AG20443 (cell line): ENCODE measurements at regions not wholly inside any gene's neighbourhood (a gene's known extent, or its start where the extent isn't known, plus 50 kb on each side); places are given as distances from the start of the nearest gene placed in this dataset.

Experiments
- DNase-seq: peaks from one replicate; pipeline ENCODE4 v3.0.0; 2012; ENCODE audit warnings: low spot score, mixed read lengths

- DNase-seq = no peak
These were observed 300.5 kb downstream of the GRIN2B start for GRCh38 chr12:13680916-13681315.

DNA sequence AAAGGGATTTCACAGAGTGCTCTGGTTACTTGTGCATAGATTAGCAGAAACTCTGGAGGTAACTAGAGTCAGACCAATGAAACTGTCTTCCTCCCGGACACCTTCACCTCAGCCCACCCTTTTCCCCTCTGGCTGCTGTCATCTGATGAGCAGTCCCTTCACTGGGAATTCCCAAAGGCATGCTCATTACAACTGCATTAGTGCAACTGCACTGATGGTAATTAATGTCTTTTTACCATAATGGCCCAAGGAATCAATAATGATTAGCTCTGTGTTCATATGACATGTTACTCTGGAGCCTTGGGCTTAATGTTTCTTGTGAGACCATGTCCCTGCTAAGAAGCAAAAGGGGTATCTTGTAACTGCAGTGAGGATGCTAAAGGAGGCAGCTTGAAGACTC lies 304.5 kb downstream of the GRIN2B start:
- no peak for DNase-seq

- no peak for DNase-seq
These were observed 311.0 kb downstream of the GRIN2B start for GRCh38 chr12:13670285-13670866.

GRCh38 chr12:13668880-13669279 lies 312.5 kb downstream of the GRIN2B start:
- no peak for DNase-seq

DNA sequence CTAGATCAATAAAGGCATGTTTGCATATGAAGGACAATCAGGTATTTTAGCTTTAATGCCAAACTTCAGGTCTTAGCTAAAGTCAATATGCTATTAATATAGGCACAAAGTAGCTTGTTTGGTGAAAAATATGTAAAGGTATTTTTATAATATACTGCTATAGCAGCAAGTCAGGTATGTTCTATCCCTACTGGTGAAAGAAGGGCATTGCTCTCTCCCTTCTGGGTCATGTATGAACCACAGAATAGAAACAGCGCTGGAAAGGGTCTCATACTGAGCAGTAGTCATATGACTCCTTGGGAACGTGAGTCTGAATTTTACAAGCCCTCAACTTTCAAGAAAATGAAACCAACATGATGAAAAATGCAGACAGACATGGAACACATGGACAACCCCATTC lies 314.6 kb downstream of the GRIN2B start:
- no peak for DNase-seq

DNA sequence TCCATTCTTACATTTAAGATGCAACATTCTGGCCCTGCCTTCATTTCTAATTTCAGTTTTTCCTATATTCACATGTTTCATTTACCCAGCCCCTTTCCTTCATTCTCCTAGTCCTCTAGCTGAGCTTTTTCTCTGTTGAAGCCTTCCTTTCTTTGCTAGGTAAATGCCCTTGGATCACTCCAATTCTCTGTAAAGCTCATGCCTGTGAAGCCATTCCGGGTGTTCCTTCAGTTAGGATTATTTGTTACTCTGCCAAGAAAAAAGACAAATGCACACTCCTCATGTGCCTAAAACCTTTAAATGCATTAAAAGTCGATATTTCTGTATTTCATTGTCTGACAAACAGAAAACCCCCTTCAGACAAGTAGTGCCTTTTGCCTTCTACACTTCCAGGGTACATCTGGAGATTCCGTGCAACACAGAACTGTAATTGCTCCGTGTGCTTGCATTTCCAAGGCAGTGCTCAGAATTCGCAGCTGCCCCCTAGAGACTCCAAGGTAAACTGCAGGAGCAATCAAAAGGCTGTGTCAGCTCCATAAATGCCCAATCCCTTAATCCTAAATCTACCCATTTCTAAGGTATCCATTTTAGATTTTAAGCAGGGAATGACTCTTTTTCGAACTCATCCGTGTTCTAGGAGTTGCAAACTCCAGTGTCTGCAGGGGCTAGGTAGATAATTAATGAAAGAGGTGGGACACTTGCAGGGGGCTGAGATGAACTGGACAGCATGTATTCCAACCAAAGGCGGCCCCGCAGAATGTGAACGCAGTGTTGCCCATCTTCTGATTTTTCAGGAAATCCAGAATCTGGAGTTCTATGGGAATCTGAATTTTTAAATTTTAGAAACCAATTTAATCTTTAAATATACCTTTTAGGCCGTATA lies 320.2 kb downstream of the GRIN2B start:
- peak; percentile 85 for DNase-seq

DNA sequence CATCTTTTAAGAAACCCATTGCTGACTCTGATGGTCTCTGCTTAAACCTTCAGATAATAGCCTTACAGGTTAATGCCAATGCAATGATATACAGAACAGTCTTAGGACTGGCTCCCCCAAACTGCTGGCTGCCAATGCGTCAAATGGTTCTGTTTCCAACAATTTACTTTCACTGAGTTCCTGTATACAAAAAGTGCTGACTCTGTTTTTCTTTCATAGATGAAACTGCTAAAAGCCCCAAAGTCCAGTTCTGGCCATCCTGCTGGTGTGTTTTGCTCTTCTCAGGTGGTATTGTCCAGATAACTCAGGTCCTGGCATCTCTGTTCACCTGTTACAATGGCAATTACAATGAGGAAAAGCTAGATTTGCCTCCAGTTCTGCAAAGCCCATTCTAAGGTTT lies 326.9 kb downstream of the GRIN2B start:
- no peak for DNase-seq

- no peak for DNase-seq
These were observed 329.3 kb downstream of the GRIN2B start for GRCh38 chr12:13652105-13652504.

- DNase-seq = no peak
These were observed 345.7 kb downstream of the GRIN2B start for GRCh38 chr12:13635709-13636108.

GRCh38 chr12:13631873-13632272 lies 349.5 kb downstream of the GRIN2B start:
- no peak for DNase-seq

GRCh38 chr12:13630354-13630753 lies 351.0 kb downstream of the GRIN2B start:
- no peak for DNase-seq

- DNase-seq = no peak
These were observed 353.3 kb downstream of the GRIN2B start for GRCh38 chr12:13628067-13628466.

- DNase-seq = no peak
These were observed 353.9 kb downstream of the GRIN2B start for GRCh38 chr12:13627536-13627935.

DNA sequence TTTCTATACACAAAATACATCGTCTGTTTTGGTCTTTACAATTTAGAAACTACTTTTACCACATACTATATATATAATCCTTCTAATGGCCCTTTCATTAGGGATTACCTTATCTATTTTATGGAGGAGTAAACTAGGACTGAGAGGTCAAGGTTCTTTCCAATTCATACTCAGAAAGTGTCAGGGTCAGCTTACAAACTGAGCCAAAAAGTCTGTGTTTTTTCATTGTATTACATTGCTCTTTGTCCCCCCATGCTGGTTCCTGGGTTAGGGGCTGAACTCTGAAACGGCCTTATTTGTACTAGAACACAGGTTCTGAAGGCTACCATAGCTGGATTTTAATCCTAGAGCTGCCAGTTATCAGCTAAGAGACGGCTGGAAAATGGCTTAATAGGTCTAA lies 368.1 kb downstream of the GRIN2B start:
- DNase-seq = no peak

GRCh38 chr12:13609894-13610679 lies 371.3 kb downstream of the GRIN2B start:
- no peak for DNase-seq

GRCh38 chr12:13606290-13606689 lies 375.1 kb downstream of the GRIN2B start:
- no peak for DNase-seq

DNA sequence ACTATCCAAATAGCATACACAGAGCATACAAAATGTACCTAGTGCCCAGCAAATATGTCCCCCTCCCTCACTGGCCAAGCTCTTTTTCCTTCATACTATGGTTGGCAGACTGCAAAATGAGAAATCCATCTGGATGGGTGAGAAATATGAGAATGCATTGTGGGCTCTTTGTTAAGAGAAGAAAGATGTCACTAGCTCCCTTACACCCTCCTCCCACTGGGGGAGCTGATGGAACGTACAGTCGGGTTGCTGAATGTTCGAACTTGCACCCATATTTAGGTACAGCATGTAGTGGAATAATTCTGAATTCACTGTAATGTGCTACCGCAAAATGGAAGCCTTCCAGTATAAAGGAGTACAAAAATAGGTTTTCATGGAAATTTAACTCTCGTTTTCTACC lies 377.4 kb downstream of the GRIN2B start:
- no peak for DNase-seq

- no peak for DNase-seq
These were observed 379.2 kb downstream of the GRIN2B start for GRCh38 chr12:13602172-13602571.

- DNase-seq = no peak
These were observed 382.2 kb downstream of the GRIN2B start for GRCh38 chr12:13599176-13599575.

GRCh38 chr12:13597837-13598236 lies 383.6 kb downstream of the GRIN2B start:
- no peak for DNase-seq

DNA sequence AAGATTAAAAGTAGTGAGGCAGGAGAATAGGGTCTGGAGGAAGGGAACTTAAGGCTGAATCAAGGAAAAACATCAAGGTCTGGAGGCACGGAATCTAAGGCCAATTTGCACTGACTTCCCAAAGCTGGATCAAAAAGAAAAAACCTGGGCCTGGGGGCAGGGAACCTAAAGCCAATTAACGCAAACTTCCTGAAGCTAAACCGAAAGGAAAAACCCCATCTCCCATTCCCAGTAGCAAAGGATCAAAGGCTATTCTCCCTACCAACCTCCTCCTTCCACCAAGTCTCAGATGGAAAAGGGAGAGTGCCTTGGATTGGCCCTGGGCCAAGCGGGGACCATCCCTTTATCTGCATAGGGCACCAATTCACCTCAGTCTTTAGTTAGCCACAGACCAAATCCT lies 384.2 kb downstream of the GRIN2B start:
- DNase-seq = no peak

DNA sequence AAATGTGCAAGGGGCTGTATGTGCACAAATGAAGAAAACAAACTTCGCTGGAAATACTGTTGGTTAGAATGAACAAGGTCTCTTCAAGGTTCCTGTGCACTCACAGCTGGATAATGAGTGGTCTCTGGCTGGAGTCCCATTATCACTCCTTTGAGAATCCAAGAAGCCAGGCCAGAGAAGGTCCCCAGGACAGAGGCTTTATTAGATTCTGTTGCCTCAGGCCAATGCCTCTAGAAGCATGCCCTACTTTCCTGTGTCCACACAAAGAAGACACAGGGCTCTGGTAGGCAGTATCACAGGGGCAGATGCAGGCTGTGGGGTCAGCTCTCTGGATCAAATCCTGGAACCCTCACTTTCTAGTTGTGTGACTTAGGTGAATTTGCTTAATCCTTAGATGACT lies 384.7 kb downstream of the GRIN2B start:
- DNase-seq = no peak
